ENCODE measurements at regions not wholly inside any gene's neighbourhood (a gene's known extent, or its start where the extent isn't known, plus 50 kb on each side); places are given as distances from the start of the nearest gene placed in this dataset.

DNA sequence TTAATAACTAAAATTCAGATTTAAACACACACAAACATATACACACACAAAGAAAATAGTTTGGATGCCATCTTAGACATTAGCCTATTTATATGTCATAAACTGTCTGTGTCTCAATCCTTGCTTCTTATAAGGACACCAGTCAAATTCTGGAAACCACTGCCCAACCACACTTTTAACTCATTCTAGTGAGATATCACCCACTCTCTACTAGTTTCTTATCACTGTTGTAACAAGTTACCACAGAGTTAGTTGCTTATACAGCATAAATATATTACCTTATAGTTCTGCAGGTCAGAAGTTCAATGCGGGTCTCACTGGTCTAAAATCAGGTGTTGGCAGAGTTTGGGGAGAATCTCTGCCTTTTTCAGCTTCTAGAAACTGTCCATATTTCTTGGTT lies 239.1 kb downstream of the MTX2 start:
- no peak for DNase-seq

DNA sequence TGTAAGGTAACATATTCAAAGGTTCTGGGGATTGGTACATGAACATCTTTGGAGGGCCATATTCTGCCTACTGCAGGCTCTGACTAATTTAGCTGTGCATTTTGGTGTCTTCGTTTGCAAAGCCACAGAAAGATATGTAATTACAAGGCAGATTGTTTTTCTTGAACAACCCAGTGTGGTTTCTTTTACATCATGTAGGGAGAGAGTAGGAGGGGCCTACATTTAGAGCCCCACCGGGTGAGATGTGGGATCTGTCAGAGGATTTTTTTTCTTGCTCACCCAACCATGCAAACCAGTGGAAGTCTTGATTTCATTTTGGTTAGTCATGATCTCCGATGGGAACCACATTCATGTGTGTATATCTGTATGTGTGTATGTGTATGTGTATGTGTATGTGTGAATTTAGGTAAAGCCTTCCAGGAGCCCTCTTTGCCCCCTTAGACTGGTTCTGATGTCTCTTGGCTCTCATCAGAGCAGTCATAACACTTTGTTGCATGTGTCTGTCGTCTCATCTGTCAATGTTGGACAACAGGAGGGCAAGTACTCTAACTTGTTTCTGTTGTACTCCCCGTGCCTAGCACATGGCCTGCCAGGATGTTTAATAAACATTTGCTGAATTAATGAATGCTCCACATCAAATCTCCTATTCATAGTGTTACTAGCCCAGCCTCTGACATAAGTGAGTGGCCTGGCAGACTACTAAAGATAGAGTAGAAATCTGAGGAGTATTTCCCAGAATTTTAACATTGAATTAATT lies 239.9 kb downstream of the MTX2 start:
- DNase-seq, result no peak

DNA sequence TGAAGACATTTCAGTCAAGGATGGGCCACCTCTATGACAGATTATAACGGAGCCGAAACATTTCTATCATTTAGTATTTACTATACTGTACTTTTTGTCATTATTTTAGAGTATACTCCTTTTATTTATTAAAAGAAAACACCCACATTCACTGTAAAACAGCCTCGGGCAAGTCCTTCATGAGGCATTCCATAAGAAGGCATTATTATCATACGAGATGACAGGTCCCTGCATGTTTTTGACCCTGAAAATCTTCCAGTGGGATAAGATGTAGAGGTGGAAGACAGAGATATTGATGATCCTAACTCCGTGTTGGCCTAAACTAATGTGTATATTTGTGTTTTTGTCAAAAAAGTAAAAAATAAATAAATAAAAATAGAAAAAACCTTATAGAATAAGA lies 245.0 kb downstream of the MTX2 start:
- DNase-seq, result no peak

DNA sequence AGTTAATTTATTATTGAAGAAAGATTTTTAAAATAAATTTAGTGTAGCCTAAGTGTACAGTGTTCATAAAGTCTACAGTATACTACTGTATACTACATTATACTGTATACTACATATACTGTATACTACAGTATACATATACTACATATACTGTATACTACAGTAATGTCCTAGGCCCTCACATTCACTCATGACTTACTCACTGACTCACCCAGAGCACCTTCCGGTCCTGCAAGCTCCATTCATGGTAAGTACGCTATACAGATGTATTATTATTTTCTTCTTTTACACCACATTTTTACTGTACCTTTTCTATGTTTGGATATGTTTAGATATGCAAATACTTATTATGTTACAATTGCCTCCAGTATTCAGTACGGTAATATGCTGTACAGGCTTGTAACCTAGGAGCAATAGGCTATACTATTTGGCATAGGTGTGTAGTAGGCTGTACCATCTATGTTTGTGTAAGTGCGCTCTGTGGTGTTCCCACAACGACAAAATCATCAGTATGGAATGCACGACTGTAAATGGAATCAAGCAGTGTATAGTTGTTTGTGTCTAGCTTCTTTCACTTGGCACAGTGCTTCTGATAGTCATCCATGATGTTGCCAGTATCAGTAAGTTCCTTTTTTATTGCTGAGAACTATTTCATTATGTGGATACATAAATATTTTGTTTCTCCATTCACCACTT lies 245.7 kb downstream of the MTX2 start:
- no peak for DNase-seq

DNA sequence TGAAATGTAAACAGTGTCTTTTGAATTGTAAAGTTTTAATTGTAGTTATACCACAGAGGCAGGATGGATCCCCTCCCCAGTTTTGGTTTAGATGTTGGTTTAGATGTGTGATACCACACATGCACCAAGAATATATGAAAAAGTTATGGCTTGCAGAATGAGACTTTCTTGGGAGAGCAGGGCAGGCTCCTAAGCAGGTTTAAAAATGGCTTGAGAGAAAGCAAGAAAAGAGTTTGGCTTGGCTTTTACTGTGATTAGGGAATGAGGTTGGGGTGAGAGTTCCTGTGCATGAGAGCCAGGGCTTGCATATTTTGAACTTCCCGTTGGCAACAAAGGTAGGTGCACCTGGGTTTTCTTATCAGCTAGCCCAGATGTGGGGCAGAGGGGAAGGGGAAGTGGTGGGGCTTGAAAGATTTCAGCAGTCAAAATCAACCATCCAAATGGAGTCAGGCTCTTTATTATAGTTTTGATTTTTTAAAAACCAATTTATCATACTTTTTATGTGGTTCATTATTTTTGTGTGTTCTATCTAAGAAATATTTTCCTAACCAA lies 246.9 kb downstream of the MTX2 start:
- DNase-seq, result no peak

DNA sequence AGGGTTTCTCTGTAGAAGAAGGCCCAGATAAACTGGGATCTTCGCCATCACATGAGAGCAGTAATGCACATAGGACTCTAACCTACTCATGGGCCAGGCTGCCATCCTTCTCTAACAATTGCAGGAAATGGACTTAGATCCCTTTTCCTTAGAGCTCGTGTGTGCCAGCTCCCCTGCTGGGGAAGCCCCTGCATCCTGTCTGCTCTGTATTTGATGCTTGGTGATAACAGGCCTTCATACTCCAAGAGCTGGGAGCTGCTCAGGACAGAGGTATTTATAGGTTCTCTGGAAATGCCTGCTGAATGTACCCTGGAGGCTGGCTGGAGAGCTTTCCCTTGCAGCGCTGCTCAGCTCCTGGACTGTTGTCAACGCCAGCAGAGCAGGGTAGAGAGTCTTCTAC lies 249.6 kb downstream of the MTX2 start:
- DNase-seq, result no peak

DNA sequence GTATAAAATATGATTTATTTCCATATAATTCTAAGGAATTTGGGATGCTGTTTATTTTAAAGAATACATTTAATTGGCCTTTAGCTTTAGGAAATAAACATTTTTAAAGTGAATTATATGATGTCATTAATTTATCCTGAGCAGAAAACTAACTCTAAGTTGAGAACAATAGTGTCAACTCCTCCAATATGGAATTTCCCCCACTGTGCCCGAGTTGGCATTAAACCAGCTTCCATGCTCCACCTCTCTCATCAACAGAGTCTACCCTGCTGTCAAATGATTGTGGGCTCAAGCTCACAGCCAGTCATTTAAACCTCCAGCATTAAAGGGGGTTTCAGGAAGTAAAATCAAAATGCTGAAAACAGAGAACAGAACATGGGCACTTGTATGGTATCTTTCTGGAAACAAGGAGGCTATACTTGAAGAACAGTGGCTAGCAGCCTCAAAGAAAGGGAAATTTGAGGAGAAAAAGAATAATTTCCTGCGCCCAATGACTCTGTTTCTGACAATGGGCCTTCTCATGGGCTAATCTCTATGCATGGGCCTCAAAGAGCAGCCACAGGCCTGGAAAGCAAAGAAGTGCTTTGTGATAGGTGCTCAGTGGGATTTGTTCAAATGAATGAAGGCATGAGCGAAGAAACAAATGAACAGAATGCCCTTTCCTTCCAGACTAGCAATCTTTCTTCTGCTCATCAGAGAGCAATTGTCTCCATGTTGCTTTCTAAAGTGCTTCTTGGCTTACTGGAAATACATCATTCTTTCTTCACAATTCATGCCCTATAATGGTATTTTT lies 252.8 kb downstream of the MTX2 start:
- no peak for DNase-seq

DNA sequence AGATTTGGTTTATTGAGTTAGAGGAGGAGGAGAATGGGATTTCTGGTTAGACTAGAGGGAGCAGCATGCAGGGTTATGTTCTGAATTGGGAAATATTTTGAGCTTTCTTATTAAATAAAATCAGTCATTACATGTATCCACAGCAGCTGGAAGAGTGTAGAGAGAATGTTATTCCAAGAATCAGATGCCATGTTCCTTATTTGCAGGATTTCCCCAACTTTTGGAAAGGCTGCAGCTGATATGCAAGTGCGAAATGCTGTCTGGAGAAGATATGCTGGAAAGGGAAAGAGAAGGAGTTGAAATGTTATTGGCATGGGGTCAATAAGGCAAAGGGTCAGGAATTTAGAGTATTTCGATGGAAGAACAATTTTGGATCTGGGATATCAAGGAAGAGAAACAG lies 255.8 kb downstream of the MTX2 start:
- no peak for DNase-seq

DNA sequence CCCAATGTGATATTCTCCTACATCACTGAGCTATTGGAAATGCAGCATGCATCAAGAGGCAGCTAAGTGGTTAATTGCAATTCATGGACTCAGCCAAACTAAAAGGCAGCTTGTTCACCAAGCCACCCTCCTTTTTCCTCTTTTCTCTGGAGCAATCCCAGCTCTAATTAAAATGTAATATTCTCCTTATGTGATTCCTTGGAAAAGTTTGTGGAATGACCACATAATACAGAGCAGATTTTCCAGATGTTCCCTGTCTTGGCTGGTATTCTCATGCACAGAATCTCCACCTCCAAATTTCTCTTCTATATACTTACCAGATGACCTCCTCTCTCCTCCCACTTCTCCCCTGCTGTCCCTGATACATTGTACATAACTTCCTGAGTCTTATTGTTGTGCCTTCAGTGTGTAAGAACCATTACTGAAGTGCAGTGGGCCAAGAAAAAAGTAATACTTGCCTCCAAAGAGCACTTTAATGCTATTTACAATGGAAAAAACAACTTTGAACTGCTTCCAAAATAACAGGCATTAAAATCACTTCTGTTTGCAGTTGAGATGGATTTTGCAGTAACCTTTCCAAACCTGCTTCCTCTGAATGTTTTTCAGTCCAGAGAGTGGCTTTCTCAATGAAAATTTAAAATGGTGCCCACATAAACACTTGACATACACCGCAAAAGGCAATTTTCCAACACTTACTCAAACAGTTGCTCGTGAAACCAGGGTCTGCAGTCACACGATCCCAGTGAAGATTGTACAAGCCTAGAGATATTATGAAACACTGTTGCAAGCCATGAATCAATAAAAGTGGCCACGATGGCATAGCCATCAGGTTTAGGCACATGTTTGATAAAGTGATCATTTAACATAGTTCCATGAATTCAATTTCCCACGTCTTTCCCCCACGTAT lies 258.0 kb downstream of the MTX2 start:
- no peak for DNase-seq

DNA sequence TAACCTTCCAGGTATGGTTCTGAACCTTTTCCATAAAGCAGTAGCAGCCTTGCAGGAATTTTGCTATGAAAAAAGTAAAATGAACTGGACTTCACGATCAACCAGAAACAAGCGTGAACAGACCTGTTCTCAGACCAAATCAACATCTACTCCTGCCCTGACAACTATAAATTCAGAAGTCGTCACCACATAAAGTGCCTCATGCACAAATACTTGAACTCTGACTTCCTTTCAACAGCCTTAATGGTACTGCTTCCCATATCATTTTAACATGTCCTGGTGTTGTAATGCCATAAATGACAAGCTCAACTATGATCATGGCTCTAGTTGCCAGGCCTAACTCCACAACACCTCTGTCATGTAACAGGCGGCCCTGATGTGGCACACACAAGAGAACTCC lies 262.4 kb downstream of the MTX2 start:
- no peak for DNase-seq

DNA sequence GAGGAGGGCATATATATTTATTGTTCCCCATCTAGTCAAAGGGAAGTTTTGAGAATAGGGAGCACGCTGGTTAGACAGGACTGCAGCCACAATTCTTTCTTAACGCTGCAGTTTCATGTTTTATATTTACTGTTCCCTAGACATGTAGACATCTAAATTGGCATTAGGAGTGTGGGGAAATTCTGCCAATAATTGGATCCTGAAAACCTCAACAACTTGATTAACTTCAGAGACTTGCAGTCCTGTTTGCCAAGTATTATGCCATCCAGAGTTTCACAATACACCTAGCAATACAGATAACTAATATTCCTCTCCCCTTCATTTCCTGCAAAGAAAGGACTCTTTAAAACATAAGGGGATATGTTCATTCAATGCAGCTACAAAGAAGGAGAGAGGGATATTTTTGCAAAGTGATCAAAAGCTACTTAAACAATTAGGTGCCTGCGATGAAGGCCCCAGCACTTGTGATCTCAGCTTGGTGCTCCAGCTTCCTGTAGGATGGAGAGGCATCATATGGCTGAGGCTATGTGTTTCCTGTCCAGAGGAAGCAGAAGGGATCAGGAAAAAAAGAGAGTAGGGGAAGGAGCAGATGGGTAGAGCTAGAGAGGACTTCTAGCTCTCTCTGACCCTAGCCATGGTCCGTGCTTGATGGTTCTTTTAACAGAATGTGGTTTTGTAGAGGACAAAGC lies 264.4 kb downstream of the MTX2 start:
- no peak for DNase-seq

DNA sequence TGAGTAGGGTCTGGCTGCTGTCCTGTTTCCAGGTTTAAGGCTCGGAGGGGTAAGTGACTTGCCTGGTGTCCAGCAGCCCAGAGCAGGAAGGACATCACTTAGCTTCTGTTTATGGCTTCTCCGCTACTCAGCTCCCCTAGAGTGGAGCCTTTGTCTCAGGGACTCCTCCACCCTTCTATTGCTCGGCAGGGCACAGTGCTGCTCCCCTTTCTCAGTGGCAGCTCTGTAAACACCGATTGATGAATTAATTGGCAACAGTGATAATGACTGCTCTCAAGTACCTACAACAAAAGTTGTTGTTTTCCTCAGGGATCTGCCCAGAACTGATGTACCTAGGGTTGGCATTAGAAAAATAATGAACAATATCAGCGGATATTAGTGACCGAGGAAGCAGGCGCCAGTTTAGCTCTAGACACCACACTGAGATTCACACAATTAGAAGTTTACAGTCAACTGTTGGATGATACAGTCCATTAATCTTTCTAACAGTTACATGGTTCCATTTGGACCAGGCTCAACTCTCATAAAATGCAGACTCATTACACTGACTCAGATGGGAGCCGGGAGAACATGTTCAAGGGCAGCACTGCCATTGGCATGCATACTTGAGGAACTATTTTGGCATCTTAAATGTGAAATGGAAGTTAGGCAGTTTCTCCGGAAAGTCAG lies 265.7 kb downstream of the MTX2 start:
- DNase-seq, result no peak

DNA sequence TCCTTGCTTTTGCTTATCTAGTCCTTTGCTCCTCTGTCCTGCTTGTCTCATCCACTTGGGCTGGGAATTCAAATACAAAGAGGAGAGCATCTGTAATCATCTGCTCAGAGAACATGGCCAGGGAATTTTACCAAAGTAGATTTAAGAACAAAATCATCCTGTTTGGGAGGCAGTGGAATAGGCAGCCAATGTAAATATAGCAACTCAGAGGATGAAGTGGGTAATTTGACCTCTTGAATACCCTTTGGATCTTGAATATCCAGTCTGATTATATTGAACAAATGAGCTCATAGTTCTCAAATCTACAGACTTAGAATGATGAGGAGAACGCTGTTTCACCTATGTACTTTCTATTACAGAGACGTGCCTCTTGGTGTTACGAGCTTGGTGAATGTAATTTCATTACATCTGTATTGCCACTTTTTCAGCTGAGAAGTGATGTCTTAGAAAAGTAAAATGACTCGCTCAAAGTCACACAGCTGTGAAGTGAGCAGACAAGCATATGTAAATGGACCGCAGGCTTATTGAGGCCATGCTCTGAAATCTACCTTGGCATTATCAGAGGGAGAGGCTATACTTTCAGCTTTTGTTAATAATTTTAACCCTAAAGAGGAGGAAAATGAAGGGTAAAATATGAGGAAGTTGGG lies 266.3 kb downstream of the MTX2 start:
- no peak for DNase-seq

DNA sequence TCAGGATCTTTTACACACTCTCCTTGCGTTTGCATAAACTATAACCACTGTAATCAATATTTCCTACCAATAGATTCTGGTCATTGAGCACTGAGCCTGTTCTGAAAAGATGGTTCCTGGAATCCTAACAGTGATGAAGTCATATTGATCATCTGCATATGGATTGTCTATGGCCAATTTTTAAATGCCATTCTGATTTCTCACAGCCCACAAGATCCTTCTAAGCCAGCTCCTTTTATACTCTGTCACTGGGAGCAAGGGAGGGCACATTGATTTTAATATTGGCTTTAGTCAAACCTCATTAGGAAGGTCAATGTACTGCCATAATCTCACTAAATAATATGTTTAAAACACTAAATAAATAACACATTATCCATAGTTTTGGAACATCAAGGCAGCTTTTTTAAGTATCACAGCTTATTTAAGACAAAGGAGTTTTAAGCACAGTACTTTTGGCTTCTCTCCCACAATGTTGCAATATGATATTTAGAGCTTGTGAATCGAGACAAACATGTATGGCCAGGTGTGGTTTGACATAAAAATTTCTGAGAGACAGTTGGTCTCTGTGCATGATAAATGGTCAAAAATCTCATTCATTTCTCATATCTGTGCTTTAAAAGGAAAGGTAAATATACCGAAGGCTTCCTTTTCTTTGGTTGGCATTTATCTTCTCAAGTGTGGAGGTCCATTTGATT lies 267.3 kb downstream of the MTX2 start:
- peak; percentile 52 for DNase-seq

DNA sequence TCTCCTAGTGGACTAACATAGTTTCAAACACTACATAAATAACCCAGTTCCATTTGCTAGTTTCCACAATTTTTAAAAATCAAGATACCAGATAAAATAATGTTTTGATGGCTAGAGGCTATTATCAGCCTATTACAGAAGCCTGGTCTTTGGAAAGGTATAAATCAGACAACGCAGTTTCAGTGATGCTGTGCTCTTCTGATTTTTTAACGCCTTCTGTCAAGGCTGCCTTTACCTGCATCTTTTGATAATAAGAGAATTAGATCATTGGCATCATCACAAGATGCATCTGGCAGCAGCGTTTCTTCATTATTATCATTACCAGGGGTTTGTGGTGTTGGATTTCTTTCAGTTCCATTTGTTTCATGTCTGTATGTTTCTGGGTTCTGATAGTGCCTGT lies 268.7 kb downstream of the MTX2 start:
- DNase-seq, result no peak

DNA sequence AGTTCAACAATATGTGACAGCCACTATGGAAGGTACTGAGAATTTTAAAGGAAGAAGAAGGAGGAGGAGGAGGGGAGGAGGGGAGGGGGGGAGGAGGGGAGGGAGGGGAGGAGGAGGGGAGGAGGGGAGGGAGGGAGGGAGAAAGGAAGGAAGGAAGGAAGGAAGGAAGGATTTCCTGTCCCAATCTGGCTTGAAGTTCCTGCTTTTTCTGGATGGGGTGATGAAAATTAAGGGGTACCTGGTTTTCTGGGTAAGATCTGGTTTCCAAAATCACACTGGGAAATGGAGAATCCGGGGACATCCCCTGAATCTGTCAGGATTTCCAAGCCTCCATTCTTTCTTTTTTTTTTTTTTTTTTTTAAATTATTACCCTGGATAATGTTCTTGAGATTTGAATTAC lies 271.8 kb downstream of the MTX2 start:
- DNase-seq, result no peak

DNA sequence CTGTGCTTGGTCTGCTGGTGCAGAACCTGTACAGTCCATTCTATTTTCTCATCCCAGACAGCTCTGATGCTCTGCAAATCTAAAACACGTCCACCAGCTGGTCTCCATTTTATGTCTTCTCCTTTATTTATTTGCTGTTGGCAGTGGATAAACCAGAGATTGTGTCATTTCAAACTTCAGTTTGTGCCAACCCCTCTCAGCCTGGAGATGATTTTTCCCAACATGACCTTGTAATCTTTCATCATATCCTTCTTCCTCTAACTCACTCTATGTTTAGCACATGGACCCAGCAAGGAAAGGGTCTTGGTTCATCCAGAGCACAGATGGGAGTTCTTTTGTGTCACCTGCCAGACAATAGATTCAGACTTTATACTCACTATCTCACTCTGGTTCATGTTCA lies 273.2 kb downstream of the MTX2 start:
- no peak for DNase-seq

DNA sequence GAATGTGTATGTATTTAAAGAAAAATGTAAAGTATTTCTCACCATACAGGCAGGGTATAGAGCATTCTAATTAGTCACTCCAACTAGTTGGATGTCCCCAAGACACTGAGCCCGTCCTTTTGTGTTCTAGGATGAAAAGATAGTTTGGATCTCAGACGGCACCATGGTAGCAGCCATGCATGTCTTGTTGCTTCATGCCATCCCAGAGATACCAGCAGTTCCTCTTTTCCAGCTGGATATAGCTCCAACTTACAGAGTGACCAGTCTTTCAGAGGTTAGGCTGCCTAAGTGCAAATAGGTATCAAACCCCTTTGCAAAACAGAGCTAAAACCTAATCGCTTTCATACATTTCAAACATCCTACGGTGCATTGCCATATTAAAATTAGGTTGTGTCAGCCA lies 275.3 kb downstream of the MTX2 start:
- no peak for DNase-seq

DNA sequence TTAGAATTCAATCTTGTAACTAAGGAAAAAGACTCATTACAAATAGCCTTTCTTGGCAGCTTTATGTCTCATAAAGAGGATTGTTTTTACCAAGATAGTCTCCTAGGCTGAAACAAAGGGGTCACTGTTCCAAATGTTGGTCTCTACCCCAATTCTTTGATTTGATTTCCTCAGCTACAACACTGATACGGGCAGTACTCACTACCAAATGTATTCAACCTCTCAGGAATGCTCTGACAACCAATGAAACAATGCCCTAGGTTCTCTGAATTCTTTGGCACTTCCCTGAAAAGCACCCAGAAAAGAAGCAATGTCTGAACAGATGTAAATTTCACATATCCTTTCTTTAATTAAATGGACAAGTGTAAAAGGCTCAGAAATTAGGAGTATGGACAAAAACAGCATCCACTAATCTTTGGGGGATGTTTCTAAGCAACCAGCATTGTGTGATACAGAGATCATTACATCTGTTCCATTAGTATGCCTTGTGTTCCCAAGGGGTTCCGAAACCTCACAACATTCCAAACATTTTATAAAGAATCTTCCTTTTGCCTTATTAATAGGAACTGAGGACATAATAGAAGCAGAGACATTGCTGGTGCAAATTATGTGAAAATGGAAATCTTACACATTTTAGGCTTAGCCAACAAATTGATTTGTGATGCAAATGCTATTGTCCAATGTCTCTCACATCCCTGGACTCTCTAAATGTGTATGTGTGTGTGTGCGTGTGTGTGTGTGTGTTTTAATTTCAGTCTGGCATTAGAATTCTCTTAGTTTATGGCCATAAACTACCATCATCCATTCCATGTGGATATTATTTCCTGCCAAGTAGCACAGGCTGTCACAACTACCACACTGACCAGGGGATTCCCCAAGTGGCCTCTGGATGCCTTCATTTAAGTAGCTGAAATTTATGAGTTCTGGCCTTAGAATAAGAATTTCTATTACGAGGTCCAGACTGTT lies 276.0 kb downstream of the MTX2 start:
- DNase-seq, result no peak

Data from SHP77 treated with DMSO at 0.1 percent for 48 hours (cell line).